ENCODE measurements at regions not wholly inside any gene's neighbourhood (a gene's known extent, or its start where the extent isn't known, plus 50 kb on each side); places are given as distances from the start of the nearest gene placed in this dataset.

GRCh38 chr5:105428451-105429380 lies 1866.1 kb upstream of the NUDT12 start:
- no peaks in the 10 kb centered on the region for H3K36me3 Mint-ChIP-seq
- DNase-seq, result no peak
- H3K4me3 Mint-ChIP-seq, result no peak overlapping the region
- H3K4me1 Mint-ChIP-seq (ENCODE audit: low read depth), result no peaks in the 10 kb centered on the region
- intact Hi-C loops (cut with micrococcal nuclease), result no loop called here
- no peak overlapping the region for H3K27ac Mint-ChIP-seq
- H3K27me3 Mint-ChIP-seq, result no peaks in the 10 kb centered on the region
- peaks cover 10% of the 10 kb centered on the region for H3K9me3 Mint-ChIP-seq
- CTCF ChIA-PET, result no interaction called here
- POLR2A ChIA-PET, result no interaction called here

DNA sequence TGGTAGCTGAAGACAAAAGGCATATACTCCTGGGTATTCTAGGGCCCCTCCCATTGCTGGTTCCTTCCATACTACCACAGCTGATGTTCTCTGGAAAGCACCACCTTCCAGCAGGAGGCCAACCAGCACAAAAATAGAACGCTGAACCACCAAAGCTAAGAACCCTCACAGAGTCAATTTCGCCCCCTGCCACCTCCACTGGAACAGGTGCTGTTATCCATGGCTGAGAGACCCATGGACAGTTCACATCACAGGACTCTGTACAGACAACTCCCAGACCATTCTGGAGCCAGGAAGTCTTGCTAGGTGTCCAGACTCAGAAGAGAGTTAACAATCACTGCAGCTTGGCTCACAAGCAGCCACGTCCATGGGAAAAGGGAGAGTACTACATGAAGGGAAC lies 1851.5 kb upstream of the NUDT12 start:
- H3K27ac Mint-ChIP-seq, result no peak overlapping the region
- intact Hi-C loops (cut with micrococcal nuclease), result no loop called here
- POLR2A ChIA-PET, result no interaction called here
- CTCF ChIA-PET, result no interaction called here
- no peak for DNase-seq
- peaks cover 41% of the 10 kb centered on the region for H3K9me3 Mint-ChIP-seq
- H3K4me3 Mint-ChIP-seq, result no peak overlapping the region
- no peaks in the 10 kb centered on the region for H3K27me3 Mint-ChIP-seq
- no peaks in the 10 kb centered on the region for H3K4me1 Mint-ChIP-seq (ENCODE audit: low read depth)
- H3K36me3 Mint-ChIP-seq, result no peaks in the 10 kb centered on the region

DNA sequence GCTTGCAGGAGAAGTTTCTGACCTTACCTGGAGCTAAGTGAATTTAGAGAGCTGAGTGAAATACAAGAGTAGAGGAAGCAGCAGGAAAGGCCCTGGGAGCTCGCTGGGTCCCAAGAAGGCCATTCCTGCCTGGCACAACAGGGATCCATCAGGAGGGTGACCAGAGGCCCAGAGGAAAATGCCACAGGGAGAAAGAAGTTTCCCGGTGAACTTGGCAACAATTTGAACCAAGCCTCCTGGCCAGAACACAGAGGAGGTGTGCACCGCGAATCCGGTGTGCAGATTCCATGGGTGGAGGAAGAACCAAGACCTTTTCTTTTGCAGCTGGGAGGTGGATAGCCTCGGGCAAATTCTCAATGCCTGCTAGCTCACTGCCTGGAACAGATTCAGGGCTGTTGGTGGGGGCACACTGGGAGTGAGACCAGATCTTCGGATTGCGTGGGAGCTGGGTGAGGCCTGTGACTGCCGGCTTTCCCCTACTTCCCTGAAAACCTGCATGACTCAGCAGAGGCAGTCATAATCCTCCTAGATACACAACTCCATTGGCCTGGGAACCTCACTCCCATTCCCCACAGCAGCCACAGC lies 1850.9 kb upstream of the NUDT12 start:
- no peak overlapping the region for H3K4me3 Mint-ChIP-seq
- CTCF ChIA-PET, result no interaction called here

GRCh38 chr5:105409695-105410094 lies 1847.1 kb upstream of the NUDT12 start:
- Mint-ChIP-seq H3K9me3 (peaks cover 14% of the 10 kb centered on the region), H3K36me3 (no peaks in the 10 kb centered on the region), H3K4me1 (ENCODE audit: low read depth) (no peaks in the 10 kb centered on the region), H3K4me3 (no peak overlapping the region), H3K27ac (no peak overlapping the region), H3K27me3 (no peaks in the 10 kb centered on the region)
- CTCF ChIA-PET, result no interaction called here
- no peak for DNase-seq
- POLR2A ChIA-PET, result no interaction called here
- intact Hi-C loops (cut with micrococcal nuclease), result no loop called here

More for the DNA sequence above, 1850.9 kb upstream of the NUDT12 start:
- no peaks in the 10 kb centered on the region for H3K27me3 Mint-ChIP-seq
- no peaks in the 10 kb centered on the region for H3K36me3 Mint-ChIP-seq
- intact Hi-C loops (cut with micrococcal nuclease), result no loop called here
- DNase-seq, result no peak
- peaks cover 35% of the 10 kb centered on the region for H3K9me3 Mint-ChIP-seq
- H3K27ac Mint-ChIP-seq, result no peak overlapping the region
- H3K4me1 Mint-ChIP-seq (ENCODE audit: low read depth), result no peaks in the 10 kb centered on the region
- POLR2A ChIA-PET, result no interaction called here

DNA sequence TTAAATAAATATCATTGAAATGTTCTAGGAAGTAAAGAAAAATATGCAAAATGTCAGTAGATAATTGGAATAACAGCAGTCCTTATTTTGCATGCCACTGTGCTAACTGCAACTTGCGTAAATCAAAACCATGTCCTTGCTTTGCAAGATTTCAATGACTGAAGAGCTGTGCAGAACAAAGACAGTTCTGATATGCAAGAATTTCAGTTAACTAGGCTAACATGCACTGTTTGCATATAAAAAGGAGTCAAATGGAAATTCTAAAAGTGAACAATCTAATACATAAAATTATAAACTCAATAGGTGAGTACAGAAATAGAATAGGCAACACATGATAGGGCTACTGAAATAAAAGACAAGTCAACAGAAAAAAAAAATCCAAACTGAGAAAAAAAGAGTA lies 1844.6 kb upstream of the NUDT12 start:
- no peaks in the 10 kb centered on the region for H3K27me3 Mint-ChIP-seq
- no peaks in the 10 kb centered on the region for H3K4me1 Mint-ChIP-seq (ENCODE audit: low read depth)
- ChIA-PET POLR2A (no interaction called here), CTCF (no interaction called here)
- intact Hi-C loops (cut with micrococcal nuclease), result no loop called here
- no peak overlapping the region for H3K27ac Mint-ChIP-seq
- DNase-seq, result no peak
- no peak overlapping the region for H3K4me3 Mint-ChIP-seq
- peaks cover 13% of the 10 kb centered on the region for H3K9me3 Mint-ChIP-seq
- H3K36me3 Mint-ChIP-seq, result no peaks in the 10 kb centered on the region

DNA sequence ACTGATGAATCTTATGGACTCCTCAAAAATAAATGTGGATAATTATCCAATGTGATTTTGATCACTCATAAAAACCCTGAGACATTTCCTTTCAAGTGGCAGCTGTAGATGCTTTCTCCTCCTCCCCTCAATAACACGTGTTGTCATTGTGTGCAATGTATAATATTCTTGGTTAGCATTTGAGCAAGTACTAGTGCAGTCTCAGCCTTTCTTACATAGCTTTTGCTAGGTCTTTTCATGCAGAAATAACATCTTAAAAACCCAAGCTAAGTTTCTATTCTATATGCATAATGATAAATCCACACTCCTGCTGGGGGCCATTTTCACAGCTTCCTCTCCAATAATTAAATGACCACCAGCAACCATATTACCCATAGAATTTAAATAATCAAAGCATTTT lies 1835.2 kb upstream of the NUDT12 start:
- POLR2A ChIA-PET, result no interaction called here
- H3K4me1 Mint-ChIP-seq (ENCODE audit: low read depth), result no peaks in the 10 kb centered on the region
- no peak for DNase-seq
- CTCF ChIA-PET, result no interaction called here
- no peaks in the 10 kb centered on the region for H3K27me3 Mint-ChIP-seq
- peaks cover 3% of the 10 kb centered on the region for H3K9me3 Mint-ChIP-seq
- H3K4me3 Mint-ChIP-seq, result no peak overlapping the region
- intact Hi-C loops (cut with micrococcal nuclease), result no loop called here
- no peaks in the 10 kb centered on the region for H3K36me3 Mint-ChIP-seq
- H3K27ac Mint-ChIP-seq, result no peak overlapping the region

DNA sequence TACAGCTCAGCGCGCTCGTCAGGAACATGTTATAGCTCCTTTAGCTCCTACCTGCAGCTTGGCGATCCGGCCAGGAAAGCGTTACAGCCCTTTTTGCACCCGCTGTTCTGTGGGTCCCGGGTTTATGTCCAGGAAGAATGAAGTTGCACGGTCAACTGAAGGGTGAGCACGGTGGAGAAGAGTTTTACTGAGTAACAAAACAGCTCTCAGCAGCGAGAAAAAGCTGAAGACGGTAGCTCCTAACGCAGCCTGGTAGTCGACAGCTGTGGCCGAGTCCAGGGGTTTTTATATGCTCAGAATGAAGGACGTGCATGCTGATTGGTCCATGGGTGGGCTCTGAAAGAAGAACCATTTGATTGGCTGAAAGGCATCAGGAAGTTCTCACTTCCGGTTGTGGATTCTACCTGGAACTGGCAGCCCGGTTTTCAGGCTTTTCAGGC lies 1830.1 kb upstream of the NUDT12 start:
- intact Hi-C loops (cut with micrococcal nuclease), result no loop called here
- Mint-ChIP-seq H3K9me3 (peaks cover 2% of the 10 kb centered on the region), H3K27ac (no peak overlapping the region), H3K4me1 (ENCODE audit: low read depth) (no peaks in the 10 kb centered on the region), H3K4me3 (no peak overlapping the region), H3K36me3 (no peaks in the 10 kb centered on the region), H3K27me3 (no peaks in the 10 kb centered on the region)
- CTCF ChIA-PET, result no interaction called here
- DNase-seq, result no peak
- POLR2A ChIA-PET, result no interaction called here

GRCh38 chr5:105392122-105392709 lies 1829.6 kb upstream of the NUDT12 start:
- no peaks in the 10 kb centered on the region for H3K36me3 Mint-ChIP-seq
- no peaks in the 10 kb centered on the region for H3K27me3 Mint-ChIP-seq
- CTCF ChIA-PET, result no interaction called here
- no peak for DNase-seq
- no peaks in the 10 kb centered on the region for H3K4me1 Mint-ChIP-seq (ENCODE audit: low read depth)
- H3K4me3 Mint-ChIP-seq, result no peak overlapping the region
- intact Hi-C loops (cut with micrococcal nuclease), result no loop called here
- peaks cover 2% of the 10 kb centered on the region for H3K9me3 Mint-ChIP-seq
- no peak overlapping the region for H3K27ac Mint-ChIP-seq
- POLR2A ChIA-PET, result no interaction called here

DNA sequence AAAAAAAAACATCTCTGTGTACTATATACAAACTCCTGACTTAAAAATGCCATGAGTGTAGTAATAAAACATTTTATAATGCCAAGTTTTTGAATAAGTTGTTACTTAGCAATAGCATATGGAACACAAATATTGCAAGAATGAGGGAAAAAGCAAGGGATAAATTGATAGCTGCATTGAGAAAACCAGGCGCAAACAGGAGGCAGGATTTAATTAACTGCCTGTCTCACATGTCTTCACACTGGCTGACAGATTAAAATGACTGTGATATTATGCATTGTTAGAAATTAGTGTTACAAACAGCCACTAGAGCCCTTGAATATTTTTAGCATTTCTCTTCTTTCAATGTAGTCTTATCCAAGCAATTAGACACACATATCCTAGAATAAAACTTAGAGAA lies 1817.5 kb upstream of the NUDT12 start:
- Mint-ChIP-seq H3K27ac (no peak overlapping the region), H3K4me3 (no peak overlapping the region), H3K9me3 (peaks cover 26% of the 10 kb centered on the region), H3K27me3 (no peaks in the 10 kb centered on the region), H3K4me1 (ENCODE audit: low read depth) (no peaks in the 10 kb centered on the region), H3K36me3 (no peaks in the 10 kb centered on the region)
- ChIA-PET CTCF (no interaction called here), POLR2A (no interaction called here)
- intact Hi-C loops (cut with micrococcal nuclease), result no loop called here
- DNase-seq, result no peak

DNA sequence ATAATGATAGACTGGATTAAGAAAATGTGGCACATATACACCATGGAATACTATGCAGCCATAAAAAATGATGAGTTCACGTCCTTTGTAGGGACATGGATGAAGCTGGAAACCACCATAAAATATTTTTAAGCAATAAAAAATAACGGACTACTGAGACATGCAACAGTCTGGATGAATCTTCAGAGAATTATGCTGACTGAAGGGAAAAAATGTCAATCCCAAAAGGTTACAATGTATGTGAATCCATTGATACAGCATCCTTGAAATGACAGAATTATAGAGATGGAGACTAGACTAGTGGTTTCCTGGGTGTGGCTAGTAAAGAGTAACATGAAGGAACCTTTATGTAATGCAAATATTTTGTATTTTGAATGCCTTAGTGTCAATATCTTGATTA lies 1808.6 kb upstream of the NUDT12 start:
- no peaks in the 10 kb centered on the region for H3K36me3 Mint-ChIP-seq
- no peaks in the 10 kb centered on the region for H3K4me1 Mint-ChIP-seq (ENCODE audit: low read depth)
- ChIA-PET POLR2A (no interaction called here), CTCF (no interaction called here)
- no peak overlapping the region for H3K4me3 Mint-ChIP-seq
- H3K27me3 Mint-ChIP-seq, result no peaks in the 10 kb centered on the region
- peaks cover 10% of the 10 kb centered on the region for H3K9me3 Mint-ChIP-seq
- intact Hi-C loops (cut with micrococcal nuclease), result no loop called here
- DNase-seq, result no peak
- H3K27ac Mint-ChIP-seq, result no peak overlapping the region

GRCh38 chr5:105350486-105351140 lies 1788.0 kb upstream of the NUDT12 start:
- H3K4me1 Mint-ChIP-seq (ENCODE audit: low read depth), result no peaks in the 10 kb centered on the region
- intact Hi-C loops (cut with micrococcal nuclease), result no loop called here
- no peaks in the 10 kb centered on the region for H3K36me3 Mint-ChIP-seq
- no peak overlapping the region for H3K27ac Mint-ChIP-seq
- ChIA-PET CTCF (no interaction called here), POLR2A (no interaction called here)
- no peak overlapping the region for H3K4me3 Mint-ChIP-seq
- no peak for DNase-seq
- peaks cover 16% of the 10 kb centered on the region for H3K9me3 Mint-ChIP-seq
- no peaks in the 10 kb centered on the region for H3K27me3 Mint-ChIP-seq

- CTCF ChIA-PET, result no interaction called here
- POLR2A ChIA-PET, result no interaction called here
- intact Hi-C loops (cut with micrococcal nuclease), result no loop called here
- Mint-ChIP-seq H3K4me1 (ENCODE audit: low read depth) (no peaks in the 10 kb centered on the region), H3K36me3 (no peaks in the 10 kb centered on the region), H3K9me3 (peaks cover 14% of the 10 kb centered on the region), H3K4me3 (no peak overlapping the region), H3K27ac (no peak overlapping the region), H3K27me3 (no peaks in the 10 kb centered on the region)
- no peak for DNase-seq
Observed at GRCh38 chr5:105331558-105331957, 1769.0 kb upstream of the NUDT12 start.

Data from activated CD4-positive, alpha-beta memory T cell treated with anti-CD3 and anti-CD28 coated beads for 36 hours (primary cell).